Right atrium auricular region (tissue), 2 donors: ENCODE measurements at regions not wholly inside any gene's neighbourhood (a gene's known extent, or its start where the extent isn't known, plus 50 kb on each side); places are given as distances from the start of the nearest gene placed in this dataset.

ENCODE experiments used
- DNase-seq: peaks from one replicate; pipeline ENCODE4 v3.0.0-alpha.2; 2019; ENCODE audit warnings: low spot score
- H3K27ac ChIP-seq, 2 donors: fragments of 200-600 bp; sonication (generic); 1 replicate in 1 of 2; 2 replicates in 1 of 2; pipeline ENCODE4 v1.5.1; 2016 to 2019
- H3K27me3 ChIP-seq, 2 donors: fragments of 200-600 bp; sonication (generic); one replicate each; pipeline versions ENCODE4 v1.5.1 to v1.6.0; 2017 to 2019
- H3K36me3 ChIP-seq: fragments of 200-600 bp; sonication (generic); one replicate; pipeline ENCODE4 v1.5.1; 2016
- H3K4me1 ChIP-seq, 2 donors: fragments of 200-600 bp; sonication (generic); one replicate each; pipeline versions ENCODE4 v1.5.1 to v1.6.0; 2017 to 2019
- H3K4me3 ChIP-seq, 2 donors: fragments of 200-600 bp; sonication (generic); 1 replicate in 1 of 2; 2 replicates in 1 of 2; pipeline ENCODE4 v1.5.1; 2017 to 2019; ENCODE audit warnings: mild to moderate bottlenecking in 1 of 2, moderate library complexity in 1 of 2
- H3K9me3 ChIP-seq, 2 donors: fragments of 200-600 bp; sonication (generic); one replicate each; pipeline ENCODE4 v1.5.1; 2019
- TF ChIP-seq, protein P1 (sequence below), 2 donors: fragments of 200-600 bp; sonication (generic); IDR thresholded peaks; one replicate each; pipeline ENCODE4 v1.5.1; 2019; ENCODE audit warnings: antibody characterized with exemption in 2 of 2

DNA sequence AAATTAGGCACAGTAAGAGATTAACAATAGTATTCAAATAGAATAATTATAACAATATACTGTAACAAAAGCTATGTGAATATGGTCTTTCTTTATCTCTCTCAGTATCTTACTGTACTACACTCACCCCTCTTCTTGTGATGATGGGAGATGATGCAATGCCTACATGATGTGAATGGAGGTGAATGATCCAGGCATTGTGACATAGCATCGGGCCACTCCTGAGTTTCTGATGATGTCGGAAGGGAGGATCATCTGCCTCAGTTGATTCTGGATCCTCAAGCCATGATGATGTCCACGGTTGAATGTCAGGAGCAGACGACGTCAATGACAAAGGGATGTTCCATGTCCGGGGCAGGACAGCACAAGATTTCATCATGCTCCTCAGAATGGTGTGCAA lies 268.3 kb upstream of the MGAT5 start:
- H3K9me3 ChIP-seq: no peaks in the 10 kb centered on the region
- peak overlapping the region in 1 of 2 donors; percentile 89 for H3K27ac ChIP-seq
- peaks cover 0 to 15% of the 10 kb centered on the region in 2 donors for H3K4me1 ChIP-seq
- H3K27me3 ChIP-seq: no peaks in the 10 kb centered on the region
- TF ChIP-seq, protein P1, sequence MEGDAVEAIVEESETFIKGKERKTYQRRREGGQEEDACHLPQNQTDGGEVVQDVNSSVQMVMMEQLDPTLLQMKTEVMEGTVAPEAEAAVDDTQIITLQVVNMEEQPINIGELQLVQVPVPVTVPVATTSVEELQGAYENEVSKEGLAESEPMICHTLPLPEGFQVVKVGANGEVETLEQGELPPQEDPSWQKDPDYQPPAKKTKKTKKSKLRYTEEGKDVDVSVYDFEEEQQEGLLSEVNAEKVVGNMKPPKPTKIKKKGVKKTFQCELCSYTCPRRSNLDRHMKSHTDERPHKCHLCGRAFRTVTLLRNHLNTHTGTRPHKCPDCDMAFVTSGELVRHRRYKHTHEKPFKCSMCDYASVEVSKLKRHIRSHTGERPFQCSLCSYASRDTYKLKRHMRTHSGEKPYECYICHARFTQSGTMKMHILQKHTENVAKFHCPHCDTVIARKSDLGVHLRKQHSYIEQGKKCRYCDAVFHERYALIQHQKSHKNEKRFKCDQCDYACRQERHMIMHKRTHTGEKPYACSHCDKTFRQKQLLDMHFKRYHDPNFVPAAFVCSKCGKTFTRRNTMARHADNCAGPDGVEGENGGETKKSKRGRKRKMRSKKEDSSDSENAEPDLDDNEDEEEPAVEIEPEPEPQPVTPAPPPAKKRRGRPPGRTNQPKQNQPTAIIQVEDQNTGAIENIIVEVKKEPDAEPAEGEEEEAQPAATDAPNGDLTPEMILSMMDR (IDR thresholded peaks at IDR 0.05): no peak
- H3K36me3 ChIP-seq: no peaks in the 10 kb centered on the region
- no peak for DNase-seq
- H3K4me3 ChIP-seq: peak overlapping the region in 1 of 2 donors; percentile 16

DNA sequence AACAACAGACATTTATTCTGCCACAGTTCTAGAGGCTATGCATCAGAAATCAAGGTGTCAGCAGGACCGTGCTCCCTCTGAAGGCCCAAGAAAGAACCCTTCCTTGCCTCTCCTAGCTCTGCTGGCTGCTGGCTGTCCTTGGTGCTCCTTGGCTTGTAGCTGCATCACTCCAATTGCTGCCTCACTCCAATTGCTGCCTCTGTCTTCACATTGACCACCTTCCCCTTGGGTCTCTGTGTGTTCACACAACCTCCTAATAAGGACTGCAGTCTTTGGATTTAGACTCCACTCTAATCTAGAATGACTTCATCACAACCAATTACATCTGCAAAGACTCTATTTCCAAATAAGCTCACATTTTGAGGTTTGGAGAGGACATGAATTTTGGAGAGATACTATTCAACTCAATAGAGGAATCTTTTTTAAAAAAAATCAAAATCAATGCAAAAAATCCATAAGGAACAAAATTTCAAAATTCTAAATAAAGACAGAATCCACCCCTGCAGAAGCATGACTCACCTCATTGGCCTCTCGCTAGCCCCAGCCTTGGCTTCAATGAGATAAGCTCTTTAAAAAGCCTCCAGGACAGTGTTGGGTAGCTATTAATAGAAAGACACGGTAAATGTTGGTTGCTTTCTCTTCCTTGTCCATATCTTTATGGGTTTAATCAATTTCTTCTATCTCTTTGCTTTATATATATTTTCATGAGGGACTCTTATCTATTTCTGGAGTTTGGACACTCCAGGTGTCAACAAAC lies 267.6 kb upstream of the MGAT5 start:
- peaks cover 0 to 15% of the 10 kb centered on the region in 2 donors for H3K4me1 ChIP-seq
- no peaks in the 10 kb centered on the region for H3K9me3 ChIP-seq
- H3K27ac ChIP-seq: peak overlapping the region; percentile 46 to 89
- no peaks in the 10 kb centered on the region for H3K36me3 ChIP-seq
- peak overlapping the region in 1 of 2 donors; percentile 16 for H3K4me3 ChIP-seq
- TF ChIP-seq, protein P1 (IDR thresholded peaks at IDR 0.05): no peak
- no peak for DNase-seq
- no peaks in the 10 kb centered on the region for H3K27me3 ChIP-seq

DNA sequence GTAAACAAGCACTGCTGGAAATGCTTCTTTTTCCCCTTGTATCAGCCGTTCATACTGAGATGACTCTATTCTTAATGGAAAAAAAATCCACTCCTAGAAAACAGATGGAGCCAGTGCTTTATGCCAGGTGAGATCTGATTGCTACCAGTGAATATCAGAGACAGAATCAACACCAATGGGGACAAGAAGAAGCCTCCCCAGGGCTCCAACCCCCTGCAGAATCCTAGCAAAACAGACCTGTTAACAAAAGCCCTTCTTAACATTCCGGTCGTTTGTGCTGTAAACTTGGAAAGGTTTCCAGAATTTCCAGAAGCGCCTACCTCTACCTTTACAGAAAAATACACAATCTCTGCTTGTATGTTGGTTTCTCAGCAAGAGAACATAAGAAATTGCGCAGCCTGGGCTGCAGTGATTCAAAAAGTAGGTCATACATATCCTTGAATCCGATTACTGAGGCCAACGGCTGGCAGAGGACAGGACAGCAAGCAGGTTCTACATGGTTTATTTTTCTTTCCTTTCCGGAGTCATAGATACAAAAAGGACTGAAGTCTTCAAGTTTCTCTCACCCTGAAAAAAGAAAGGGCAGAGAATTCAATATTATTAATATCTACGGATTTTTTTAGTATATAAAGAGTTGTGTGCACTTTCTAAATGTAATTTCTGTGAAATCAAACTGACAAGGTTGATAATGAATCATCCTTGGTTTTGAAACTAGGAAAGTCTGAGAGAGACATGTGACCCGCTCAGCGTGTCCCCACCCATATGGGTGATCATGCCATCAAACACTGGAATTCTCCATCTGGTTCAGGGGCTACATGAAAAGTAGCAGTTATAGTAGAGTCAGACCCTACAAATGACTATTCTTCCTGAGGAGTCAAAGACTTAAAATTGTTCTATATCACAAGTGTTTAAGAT lies 266.7 kb upstream of the MGAT5 start:
- TF ChIP-seq, protein P1 (IDR thresholded peaks at IDR 0.05): no peak
- DNase-seq: no peak
- Histone ChIP-seq H3K4me1 (peaks cover 0 to 15% of the 10 kb centered on the region in 2 donors), H3K27ac (peak overlapping the region; percentile 46 to 89), H3K4me3 (no peak overlapping the region), H3K36me3 (no peaks in the 10 kb centered on the region), H3K27me3 (no peaks in the 10 kb centered on the region), H3K9me3 (no peaks in the 10 kb centered on the region)

DNA sequence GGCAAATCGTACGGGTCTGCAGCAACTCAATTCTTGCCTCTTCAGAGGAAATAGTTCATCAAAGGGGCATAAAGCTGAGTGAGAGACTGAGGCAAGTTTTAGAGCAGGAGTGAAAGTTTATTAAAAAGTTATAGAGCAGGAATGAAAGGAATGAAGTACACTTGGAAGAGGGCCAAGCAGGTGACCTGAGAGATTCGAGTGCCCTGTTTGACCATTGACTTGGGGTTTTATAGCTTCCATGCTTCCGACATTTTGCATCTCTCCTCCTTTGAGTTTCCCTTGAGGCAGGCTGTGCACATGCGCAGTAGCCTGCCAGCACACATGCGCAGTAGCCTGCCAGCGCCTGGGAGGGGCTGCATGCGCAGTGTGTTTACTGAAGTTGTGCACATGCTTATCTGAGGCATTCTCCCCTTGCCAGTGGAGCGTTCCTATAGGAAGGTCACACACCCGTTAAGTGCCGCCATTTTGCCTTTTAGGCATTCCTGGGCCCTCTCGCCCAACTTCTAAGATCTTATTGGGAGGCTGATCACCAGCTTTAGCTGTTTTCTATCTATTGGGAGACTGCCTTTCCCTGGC lies 265.5 kb upstream of the MGAT5 start:
- H3K4me1 ChIP-seq: peaks cover 0 to 20% of the 10 kb centered on the region in 2 donors
- no peaks in the 10 kb centered on the region for H3K36me3 ChIP-seq
- no peak overlapping the region for H3K4me3 ChIP-seq
- H3K27ac ChIP-seq: no peak overlapping the region
- H3K27me3 ChIP-seq: no peaks in the 10 kb centered on the region
- DNase-seq: no peak
- no peaks in the 10 kb centered on the region for H3K9me3 ChIP-seq
- TF ChIP-seq, protein P1 (IDR thresholded peaks at IDR 0.05): no peak

DNA sequence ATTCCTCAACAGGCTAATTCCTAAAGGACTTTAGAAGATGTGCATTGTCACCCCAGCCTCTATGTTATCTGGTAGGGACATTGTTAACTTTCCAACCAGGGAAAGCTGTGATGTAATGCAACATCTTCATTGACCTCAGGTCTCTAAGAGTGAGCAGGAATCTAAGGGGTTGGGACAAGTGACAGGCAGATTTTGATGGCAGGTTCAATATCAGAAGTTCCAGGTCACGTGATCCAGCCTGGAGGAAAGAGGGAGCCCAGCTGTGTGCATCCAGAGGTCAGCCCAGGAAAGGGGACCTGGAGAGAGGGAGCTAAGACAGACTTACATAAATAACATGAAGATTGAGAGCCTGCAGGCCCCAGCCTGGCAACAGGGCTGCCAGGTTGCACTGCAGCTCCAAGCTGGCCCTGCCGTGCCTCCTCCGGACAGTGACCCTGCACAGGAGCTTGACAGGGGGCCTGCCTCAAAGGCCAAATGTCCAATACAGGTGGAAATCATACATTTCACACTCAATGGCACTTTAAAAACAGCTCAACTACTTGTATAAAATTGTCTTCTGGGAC lies 262.2 kb upstream of the MGAT5 start:
- TF ChIP-seq, protein P1 (IDR thresholded peaks at IDR 0.05): no peak
- no peak for DNase-seq
- no peaks in the 10 kb centered on the region for H3K27me3 ChIP-seq

More for the DNA sequence above, 262.2 kb upstream of the MGAT5 start:
- Histone ChIP-seq H3K4me1 (peaks cover 0 to 16% of the 10 kb centered on the region in 2 donors), H3K4me3 (no peak overlapping the region), H3K36me3 (no peaks in the 10 kb centered on the region), H3K9me3 (no peaks in the 10 kb centered on the region), H3K27ac (peak overlapping the region in 1 of 2 donors; percentile 45)
